ENCODE measurements at regions not wholly inside any gene's neighbourhood (a gene's known extent, or its start where the extent isn't known, plus 50 kb on each side); places are given as distances from the start of the nearest gene placed in this dataset.

GRCh38 chr13:64553411-64554129 is 2676.6 kb downstream of the PCDH9 start:
- no peak for TF ChIP-seq POLR2A (IDR thresholded peaks at IDR 0.05)
- no peak for TF ChIP-seq CTCF (IDR thresholded peaks at IDR 0.05)
